Prostate gland (tissue), 2 donors: ENCODE measurements at regions not wholly inside any gene's neighbourhood (a gene's known extent, or its start where the extent isn't known, plus 50 kb on each side); places are given as distances from the start of the nearest gene placed in this dataset.

Source experiments
- DNase-seq: peaks from one replicate; pipeline ENCODE4 v3.0.0-alpha.2; 2019; ENCODE audit warnings: low spot score
- H3K27ac ChIP-seq, 2 donors: fragments of 200-600 bp; sonication (generic); 2 replicates each; pipeline ENCODE4 v1.5.1; 2017 to 2019
- H3K27me3 ChIP-seq: fragments of 200-600 bp; sonication (generic); replicated peaks from 2 replicates; pipeline ENCODE4 v1.5.1; 2019; ENCODE audit not compliant: insufficient read depth
- H3K36me3 ChIP-seq, 2 donors: fragments of 200-600 bp; sonication (generic); 1 replicate in 1 of 2; 2 replicates in 1 of 2; pipeline versions ENCODE4 v1.5.1 to v1.8.1; 2017 to 2019
- H3K4me1 ChIP-seq: fragments of 200-600 bp; sonication (generic); replicated peaks from 2 replicates; pipeline ENCODE4 v1.5.1; 2019
- H3K4me3 ChIP-seq, 2 donors: fragments of 200-600 bp; sonication (generic); 2 replicates each; pipeline ENCODE4 v1.5.1; 2017 to 2019
- H3K9me3 ChIP-seq: fragments of 200-600 bp; sonication (generic); 2 replicates; pipeline ENCODE4 v1.5.1; 2017
- CTCF ChIP-seq, 4 experiments: fragments of 200-600 bp in 2 of 4; fragments of 450-650 bp in 2 of 4; sonication (generic) in 2 of 4; IDR thresholded peaks; 1 replicate in 3 of 4; 2 replicates in 1 of 4; pipeline ENCODE4 v1.5.1; 2016 to 2019; ENCODE audit warnings: antibody characterized with exemption in 4 of 4, mild to moderate bottlenecking in 2 of 4, moderate library complexity in 2 of 4
- POLR2A ChIP-seq: fragments of 450-650 bp; IDR thresholded peaks from one replicate; pipeline ENCODE4 v1.6.1; 2016; ENCODE audit warnings: antibody characterized with exemption, mild to moderate bottlenecking
- POLR2AphosphoS5 ChIP-seq: sonication (generic); formaldehyde crosslinking; IDR thresholded peaks from one replicate; pipeline ENCODE4 v1.6.1; 2017; ENCODE audit warnings: antibody characterized with exemption
- WGBS: methylation state at CpG from one replicate; pipeline ENCODE4 v1.1.5; 2018; 5-methylcytosine and 5-hydroxymethylcytosine counted together
- intact Hi-C: fragments of 100-400 bp; cut with DNase I; formaldehyde crosslinking; loops from one replicate; pipeline ENCODE4 v1.14.2; 2022

DNA sequence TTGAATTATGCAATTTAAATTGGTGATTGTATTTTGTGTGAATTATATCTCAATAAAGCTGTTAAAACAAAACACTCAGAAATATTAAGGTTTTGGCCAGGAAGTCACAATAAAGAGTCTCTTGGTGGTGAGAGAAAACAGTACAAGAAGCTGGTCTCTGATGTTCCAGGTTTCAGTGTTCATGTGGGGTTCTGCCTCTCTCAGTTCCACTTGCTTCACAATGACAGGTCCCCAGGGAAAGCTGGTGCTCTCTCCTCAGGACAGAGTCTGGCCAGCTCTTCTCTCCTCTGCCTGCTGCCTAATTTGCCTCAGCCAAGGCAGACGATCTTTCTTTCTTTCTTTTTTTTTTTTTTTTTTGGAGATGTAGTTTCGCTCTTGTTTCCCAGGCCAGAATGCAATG is 342.9 kb upstream of the PLXNA2 start:
- H3K36me3 ChIP-seq: no peaks in the 10 kb centered on the region
- H3K27me3 ChIP-seq: no peaks in the 10 kb centered on the region
- 61% methylated on average over 2 of the region's 2 CpGs for WGBS
- no peak overlapping the region for H3K4me3 ChIP-seq
- no peak overlapping the region for H3K27ac ChIP-seq
- TF ChIP-seq POLR2A (no peak), POLR2AphosphoS5 (no peak), CTCF (IDR thresholded peaks at IDR 0.05) (no peak)
- intact Hi-C loops: no loop called here
- no peak for DNase-seq
- no peaks in the 10 kb centered on the region for H3K9me3 ChIP-seq
- no peaks in the 10 kb centered on the region for H3K4me1 ChIP-seq

DNA sequence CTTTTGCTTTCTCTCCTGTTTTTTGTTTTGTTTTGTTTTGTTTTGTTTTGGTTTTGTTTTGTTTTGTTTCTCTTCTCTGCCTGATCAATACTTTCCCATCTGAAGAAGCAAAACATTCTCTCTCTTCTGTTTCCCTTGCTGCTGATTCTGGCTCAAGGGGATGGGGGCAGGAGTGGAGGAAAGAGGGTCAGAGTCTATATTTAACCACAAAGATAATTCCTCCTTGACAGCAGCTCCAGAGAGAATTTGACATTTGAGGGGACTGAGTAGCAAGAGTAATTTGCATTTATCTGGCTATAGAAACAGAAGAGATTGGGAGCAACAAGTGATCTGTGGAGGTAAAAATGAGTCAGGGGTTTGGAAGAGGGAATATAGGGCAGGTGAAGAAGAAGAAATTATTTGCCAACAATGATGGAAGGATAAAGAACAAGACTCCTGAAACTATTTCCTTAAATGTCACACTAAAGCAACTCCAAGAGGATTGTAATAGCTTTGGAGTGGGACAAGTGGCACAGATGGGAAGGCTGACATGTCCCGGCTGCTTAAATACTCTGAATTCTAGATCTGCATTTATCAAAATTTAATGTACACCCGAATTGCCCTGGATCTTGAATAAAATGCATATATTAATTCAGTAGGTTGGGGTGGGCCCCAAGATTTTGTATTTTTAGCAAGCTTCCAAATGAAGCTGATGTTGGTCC is 349.3 kb upstream of the PLXNA2 start:
- Histone ChIP-seq H3K36me3 (no peaks in the 10 kb centered on the region), H3K9me3 (no peaks in the 10 kb centered on the region), H3K27ac (no peak overlapping the region), H3K4me1 (no peaks in the 10 kb centered on the region), H3K4me3 (no peak overlapping the region), H3K27me3 (no peaks in the 10 kb centered on the region)
- no peak for DNase-seq
- TF ChIP-seq POLR2AphosphoS5 (no peak), CTCF (IDR thresholded peaks at IDR 0.05) (no peak)
- 86% methylated on average over 2 of the region's 2 CpGs for WGBS
- intact Hi-C loops: no loop called here

- no peaks in the 10 kb centered on the region for H3K4me1 ChIP-seq
- 87% methylated on average over 3 of the region's 3 CpGs for WGBS
Measured at GRCh38 chr1:208595236-208595635, 351.1 kb upstream of the PLXNA2 start.

DNA sequence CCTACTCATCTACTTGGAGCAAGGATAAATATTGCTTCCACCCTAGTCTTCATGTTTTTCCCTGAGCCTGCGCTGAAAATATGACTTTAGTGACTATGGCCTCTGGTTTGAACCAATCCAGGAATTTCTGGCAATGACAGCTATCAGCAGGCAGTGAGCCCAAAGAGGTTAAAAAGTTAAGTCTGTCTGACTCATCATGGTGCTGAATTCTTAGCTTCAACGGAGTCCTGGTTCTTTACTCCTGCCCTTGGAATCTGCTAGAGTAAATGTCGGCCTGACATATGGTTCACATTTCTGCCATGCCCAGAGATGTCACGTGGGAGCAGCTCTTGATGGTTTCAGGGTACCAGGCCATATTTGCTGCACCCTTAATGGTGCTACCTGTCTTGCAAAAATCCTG is 351.6 kb upstream of the PLXNA2 start:
- WGBS: 75% methylated on average over 4 of the region's 4 CpGs
- Histone ChIP-seq H3K9me3 (no peaks in the 10 kb centered on the region), H3K27me3 (no peaks in the 10 kb centered on the region), H3K4me1 (no peaks in the 10 kb centered on the region), H3K4me3 (no peak overlapping the region), H3K27ac (no peak overlapping the region), H3K36me3 (no peaks in the 10 kb centered on the region)
- TF ChIP-seq POLR2A (no peak), POLR2AphosphoS5 (no peak), CTCF (IDR thresholded peaks at IDR 0.05) (no peak)
- no peak for DNase-seq
- intact Hi-C loops: no loop called here

More at GRCh38 chr1:208595236-208595635, 351.1 kb upstream of the PLXNA2 start:
- Histone ChIP-seq H3K27ac (no peak overlapping the region), H3K36me3 (no peaks in the 10 kb centered on the region), H3K27me3 (no peaks in the 10 kb centered on the region), H3K9me3 (no peaks in the 10 kb centered on the region), H3K4me3 (no peak overlapping the region)
- no peak for DNase-seq
- no peak for TF ChIP-seq POLR2AphosphoS5
- no peak for TF ChIP-seq POLR2A
- no peak for TF ChIP-seq CTCF (IDR thresholded peaks at IDR 0.05)
- intact Hi-C loops: no loop called here

- H3K27ac ChIP-seq: no peak overlapping the region
- intact Hi-C loops: no loop called here
- H3K9me3 ChIP-seq: no peaks in the 10 kb centered on the region
- no peak for DNase-seq
- no peaks in the 10 kb centered on the region for H3K36me3 ChIP-seq
- no peak for TF ChIP-seq CTCF (IDR thresholded peaks at IDR 0.05)
- TF ChIP-seq POLR2AphosphoS5: no peak
- no peak for TF ChIP-seq POLR2A
- no peaks in the 10 kb centered on the region for H3K4me1 ChIP-seq
- no peak overlapping the region for H3K4me3 ChIP-seq
- H3K27me3 ChIP-seq: no peaks in the 10 kb centered on the region
- WGBS: 65% methylated on average over 1 of the region's 1 CpG
Measured at GRCh38 chr1:208597571-208597970, 353.4 kb upstream of the PLXNA2 start.
